ENCODE measurements at regions not wholly inside any gene's neighbourhood (a gene's known extent, or its start where the extent isn't known, plus 50 kb on each side); places are given as distances from the start of the nearest gene placed in this dataset.
"Not testable (repeated sequence)": the region's sequence is repeated elsewhere in the genome, so short reads cannot be mapped to it uniquely, and the experiment has no call there.

- TF ChIP-seq, protein P1, sequence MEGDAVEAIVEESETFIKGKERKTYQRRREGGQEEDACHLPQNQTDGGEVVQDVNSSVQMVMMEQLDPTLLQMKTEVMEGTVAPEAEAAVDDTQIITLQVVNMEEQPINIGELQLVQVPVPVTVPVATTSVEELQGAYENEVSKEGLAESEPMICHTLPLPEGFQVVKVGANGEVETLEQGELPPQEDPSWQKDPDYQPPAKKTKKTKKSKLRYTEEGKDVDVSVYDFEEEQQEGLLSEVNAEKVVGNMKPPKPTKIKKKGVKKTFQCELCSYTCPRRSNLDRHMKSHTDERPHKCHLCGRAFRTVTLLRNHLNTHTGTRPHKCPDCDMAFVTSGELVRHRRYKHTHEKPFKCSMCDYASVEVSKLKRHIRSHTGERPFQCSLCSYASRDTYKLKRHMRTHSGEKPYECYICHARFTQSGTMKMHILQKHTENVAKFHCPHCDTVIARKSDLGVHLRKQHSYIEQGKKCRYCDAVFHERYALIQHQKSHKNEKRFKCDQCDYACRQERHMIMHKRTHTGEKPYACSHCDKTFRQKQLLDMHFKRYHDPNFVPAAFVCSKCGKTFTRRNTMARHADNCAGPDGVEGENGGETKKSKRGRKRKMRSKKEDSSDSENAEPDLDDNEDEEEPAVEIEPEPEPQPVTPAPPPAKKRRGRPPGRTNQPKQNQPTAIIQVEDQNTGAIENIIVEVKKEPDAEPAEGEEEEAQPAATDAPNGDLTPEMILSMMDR (IDR thresholded peaks at IDR 0.05), result not testable (repeated sequence)
- TF ChIP-seq POLR2AphosphoS5, POLR2A (IDR thresholded peaks at IDR 0.05): not testable (repeated sequence)
These were observed 90.0 kb upstream of the ZNF195 start for GRCh38 chr11:3468963-3469362.
